GM21528 (cell line): ENCODE measurements at regions not wholly inside any gene's neighbourhood (a gene's known extent, or its start where the extent isn't known, plus 50 kb on each side); places are given as distances from the start of the nearest gene placed in this dataset.
"Not testable (repeated sequence)": the region's sequence is repeated elsewhere in the genome, so short reads cannot be mapped to it uniquely, and the experiment has no call there.

Experiments used
- ATAC-seq: cut with Tn5 transposase; IDR thresholded peaks from one replicate; pipeline ENCODE4 v1.9.1; 2021; ENCODE audit warnings: mild to moderate bottlenecking, moderate library complexity; ENCODE audit not compliant: unreplicated experiment, low FRiP score

GRCh38 chr11:38481391-38481790, 1883.4 kb upstream of the RAG2 start:
- no peak for ATAC-seq

DNA sequence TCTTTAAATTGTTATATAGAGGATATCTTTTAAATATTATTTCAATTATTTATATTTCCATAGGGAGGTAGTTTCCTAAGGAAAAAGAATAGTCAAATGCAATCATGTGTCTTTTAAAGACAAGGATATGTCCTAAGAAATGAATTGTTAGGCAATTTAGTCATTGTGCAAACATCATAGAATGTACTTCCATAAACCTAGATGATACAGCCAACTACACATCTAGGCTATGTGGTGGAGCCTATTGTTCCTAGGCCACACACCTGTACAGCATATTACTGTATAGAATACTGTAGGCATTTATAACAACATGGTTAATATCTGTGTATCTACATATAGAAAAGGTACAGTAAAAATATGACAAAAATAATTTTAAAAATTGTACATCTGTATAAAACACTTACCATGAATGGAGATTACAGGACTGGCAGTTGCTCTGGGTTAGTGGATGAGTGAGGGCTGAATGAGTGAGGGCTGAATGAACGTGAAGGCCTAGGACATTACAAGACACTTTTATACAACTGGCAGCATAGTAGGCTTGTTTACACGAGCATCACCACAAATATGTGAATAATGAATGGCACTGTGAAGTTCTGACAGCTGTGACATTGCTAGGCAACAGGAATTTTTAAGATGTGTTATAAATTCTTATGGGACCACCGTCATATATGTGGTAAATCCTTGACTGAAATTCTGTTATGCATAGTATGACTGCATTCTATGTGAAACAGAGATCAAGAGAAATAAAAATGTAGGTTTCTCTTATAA, 1879.0 kb upstream of the RAG2 start:
- ATAC-seq, result no peak

DNA sequence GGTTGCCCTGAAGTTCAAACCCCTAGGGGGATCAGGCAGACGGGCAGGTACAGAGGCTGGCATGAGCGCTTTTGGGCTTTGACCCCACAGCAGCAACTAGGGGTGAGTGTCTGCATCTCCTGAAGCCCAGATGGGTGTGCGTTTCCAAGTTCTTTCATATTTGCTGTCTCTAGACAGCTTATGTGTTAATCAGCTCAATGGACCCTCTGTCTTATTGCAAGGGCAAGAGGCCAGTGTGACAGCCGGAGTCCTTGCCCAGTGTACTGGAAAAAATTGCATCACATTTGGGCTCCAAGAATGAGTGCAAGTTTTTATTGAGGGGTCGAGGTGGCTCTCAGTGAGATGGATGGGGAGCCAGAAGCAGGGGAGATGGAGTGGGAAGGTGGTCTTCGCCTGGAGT, 1863.7 kb upstream of the RAG2 start:
- no peak for ATAC-seq

GRCh38 chr11:38460896-38461295, 1862.9 kb upstream of the RAG2 start:
- ATAC-seq, result no peak

DNA sequence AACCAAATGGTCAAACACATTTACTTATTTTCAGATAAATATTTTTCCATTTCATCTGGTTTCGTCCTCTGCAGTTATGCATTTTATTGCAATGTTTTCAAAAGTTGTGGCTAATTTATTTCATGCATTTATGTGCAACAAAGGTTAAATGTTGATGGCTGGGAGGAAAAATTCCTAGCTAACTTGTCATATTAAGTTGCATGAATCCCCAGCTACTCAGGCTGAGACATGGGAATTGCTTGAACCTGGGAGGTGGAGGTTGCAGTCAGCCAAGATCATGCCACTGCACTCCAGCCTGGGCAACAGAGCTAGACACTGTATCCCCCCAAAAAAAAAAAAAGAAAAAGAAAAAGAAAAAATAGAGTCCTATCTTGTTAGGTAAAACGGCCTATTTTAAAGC, 1862.4 kb upstream of the RAG2 start:
- no peak for ATAC-seq

DNA sequence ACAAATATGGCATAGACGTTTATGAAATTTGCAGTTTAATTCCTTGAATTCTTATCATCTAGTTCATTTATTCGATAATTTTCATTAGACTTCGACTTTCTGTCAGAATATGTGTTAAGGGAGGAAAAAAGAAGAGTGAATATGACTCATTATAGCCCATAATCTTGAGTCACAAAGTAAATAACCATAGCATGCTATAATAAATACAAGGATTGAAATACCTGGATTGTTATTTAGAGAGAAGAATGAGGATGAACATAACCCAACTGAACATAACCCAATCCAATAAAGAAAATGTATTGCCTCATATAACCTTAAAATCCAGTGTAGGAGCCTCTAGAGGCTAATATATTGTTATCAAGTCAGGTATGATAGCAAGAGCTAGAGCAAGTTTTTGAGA, 1858.3 kb upstream of the RAG2 start:
- no peak for ATAC-seq

DNA sequence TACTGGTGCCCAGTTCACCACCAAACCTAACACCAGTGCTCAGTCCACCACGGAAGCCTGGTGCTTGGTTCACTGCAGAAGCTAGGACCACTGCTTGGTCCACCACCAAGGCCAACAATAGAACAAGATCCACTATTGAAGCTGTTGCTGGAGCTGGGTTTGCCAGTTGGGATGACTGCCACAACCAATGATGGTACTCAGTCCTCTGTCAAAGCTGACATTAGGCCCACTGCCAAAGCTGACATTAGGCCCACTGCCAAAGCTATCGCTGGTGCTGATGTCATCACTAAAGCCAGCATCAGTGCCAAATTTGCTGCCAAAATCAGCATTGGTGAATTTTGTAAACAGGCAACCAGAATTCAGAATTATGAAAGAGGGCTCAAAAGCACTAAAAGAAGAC, 1850.2 kb upstream of the RAG2 start:
- ATAC-seq, result no peak

DNA sequence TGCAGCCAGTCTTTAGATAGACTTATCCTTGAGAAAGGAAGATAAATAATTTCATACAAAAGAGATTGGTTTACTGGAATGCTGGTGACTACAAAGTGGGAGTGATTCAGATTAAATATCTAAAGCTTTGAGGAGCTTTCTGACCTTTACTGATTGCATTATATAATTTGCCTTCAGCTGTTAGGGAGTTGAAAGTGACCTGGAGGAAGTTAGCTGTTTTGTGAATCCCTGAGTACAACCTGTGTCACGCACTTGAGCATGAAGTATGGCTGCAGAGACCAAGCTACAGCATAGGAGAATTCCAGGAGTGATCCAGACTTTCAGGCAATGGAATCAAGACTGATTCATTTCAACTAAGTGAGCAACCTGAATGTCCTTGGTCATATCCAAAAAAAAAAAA, 1848.3 kb upstream of the RAG2 start:
- ATAC-seq, result no peak

DNA sequence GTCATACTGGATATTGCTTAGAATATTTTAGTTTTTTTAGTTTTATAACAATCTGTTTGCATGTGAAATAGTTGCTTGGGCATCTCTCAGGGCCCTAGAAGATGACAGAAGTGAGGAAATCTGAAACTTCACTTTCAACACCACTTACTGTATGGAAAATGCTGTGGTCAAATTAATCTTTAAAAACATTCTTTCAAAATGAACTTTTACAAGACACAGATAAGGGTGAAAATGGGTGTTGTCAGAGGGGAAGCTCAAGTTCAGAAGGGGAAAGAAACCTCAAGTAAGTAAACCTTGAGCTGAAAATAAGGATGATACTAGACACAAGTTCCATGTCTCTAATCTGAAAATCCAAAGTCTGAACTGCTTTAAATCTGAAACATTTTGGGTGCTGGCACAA, 1840.1 kb upstream of the RAG2 start:
- no peak for ATAC-seq

- no peak for ATAC-seq
Observed at GRCh38 chr11:38425578-38425977, 1827.5 kb upstream of the RAG2 start.

DNA sequence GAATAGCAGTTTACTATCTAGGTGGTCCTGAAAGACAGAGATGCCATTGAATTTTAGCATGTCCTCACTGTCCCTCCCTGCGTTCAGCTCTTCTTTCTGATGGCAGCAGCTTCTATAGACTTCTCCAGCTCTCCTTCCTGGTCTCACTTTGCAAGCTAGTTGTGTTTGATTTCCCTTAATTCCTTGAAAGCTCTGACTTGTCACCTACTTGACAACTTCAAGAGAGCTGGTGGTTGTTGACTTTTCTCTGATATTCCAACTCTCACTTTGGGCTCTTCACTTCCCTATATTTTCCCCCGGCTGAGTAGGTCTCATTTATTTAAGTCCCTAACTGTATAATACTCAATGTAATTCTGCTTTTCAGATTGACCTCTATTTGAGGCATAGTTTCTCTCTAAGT, 1825.0 kb upstream of the RAG2 start:
- ATAC-seq, result no peak

GRCh38 chr11:38416141-38416540, 1818.1 kb upstream of the RAG2 start:
- ATAC-seq, result no peak

- ATAC-seq, result no peak
Observed at GRCh38 chr11:38411149-38411548, 1813.1 kb upstream of the RAG2 start.

DNA sequence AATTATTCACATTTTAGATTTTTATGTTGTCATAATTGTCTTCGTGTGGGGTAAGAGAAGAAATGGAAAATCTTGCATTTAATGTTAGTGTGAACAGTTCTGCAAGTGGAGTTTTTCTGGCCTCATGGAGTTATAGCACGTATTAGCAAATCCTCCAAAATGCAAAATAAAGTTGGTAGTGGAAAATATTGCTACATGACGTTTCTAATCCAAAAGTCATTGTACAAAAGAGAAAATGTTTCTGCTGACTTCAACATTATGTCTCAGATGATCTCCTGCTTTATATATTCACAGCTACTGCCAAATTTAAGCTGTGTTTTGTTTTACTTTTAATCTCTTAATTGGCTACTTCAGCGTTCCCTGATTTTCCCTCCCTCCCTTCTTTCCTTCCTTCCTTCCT, 1804.0 kb upstream of the RAG2 start:
- no peak for ATAC-seq

- no peak for ATAC-seq
Observed at GRCh38 chr11:38392176-38392575, 1794.1 kb upstream of the RAG2 start.

- no peak for ATAC-seq
Observed at GRCh38 chr11:38384568-38384967, 1786.5 kb upstream of the RAG2 start.

GRCh38 chr11:38365274-38365673, 1767.2 kb upstream of the RAG2 start:
- no peak for ATAC-seq

- no peak for ATAC-seq
Observed at GRCh38 chr11:38356255-38356654, 1758.2 kb upstream of the RAG2 start.

- no peak for ATAC-seq
Observed at GRCh38 chr11:38345286-38345685, 1747.2 kb upstream of the RAG2 start.

DNA sequence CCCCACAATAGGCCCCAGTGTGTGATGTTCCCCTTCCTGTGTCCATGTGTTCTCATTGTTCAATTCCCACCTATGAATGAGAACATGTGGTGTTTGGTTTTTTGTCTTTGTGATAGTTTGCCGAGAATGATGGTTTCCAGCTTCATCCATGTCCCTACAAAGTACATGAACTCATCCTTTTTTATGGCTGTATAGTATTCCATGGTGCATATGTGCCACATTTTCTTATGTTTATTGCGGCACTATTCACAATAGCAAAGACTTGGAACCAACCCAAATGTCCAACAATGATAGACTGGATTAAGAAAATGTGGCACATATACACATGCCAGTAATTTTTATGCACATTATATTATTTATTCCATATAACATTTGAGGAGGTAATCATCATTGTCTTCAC, 1743.6 kb upstream of the RAG2 start:
- not testable (repeated sequence) for ATAC-seq

DNA sequence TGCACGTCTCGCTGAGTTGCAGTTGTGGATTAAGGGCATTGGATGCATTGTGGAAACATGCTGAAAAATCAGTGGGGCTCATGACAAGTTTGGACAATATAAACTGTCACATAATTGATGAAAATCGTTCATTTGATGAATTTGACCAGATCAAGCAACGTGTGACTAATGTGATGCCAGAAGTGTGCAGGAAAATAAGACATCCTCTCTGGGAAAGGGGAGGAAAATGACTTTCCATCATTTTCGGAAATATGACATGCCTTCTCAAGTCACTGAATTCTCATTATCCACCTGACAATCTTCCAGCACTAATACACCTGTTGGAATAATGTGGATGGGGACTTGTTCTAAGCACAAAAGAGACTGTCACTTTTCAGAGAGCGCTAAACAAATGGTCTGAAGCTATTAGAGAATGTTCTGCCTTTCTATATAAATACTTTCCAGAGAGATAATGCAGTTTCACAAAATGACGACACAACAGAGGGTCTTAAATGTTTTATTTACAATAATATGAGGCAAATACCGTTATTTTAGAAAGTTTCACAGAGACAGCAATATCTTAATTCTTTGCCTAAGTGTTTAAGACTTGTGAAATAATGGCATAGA, 1741.9 kb upstream of the RAG2 start:
- ATAC-seq, result no peak

DNA sequence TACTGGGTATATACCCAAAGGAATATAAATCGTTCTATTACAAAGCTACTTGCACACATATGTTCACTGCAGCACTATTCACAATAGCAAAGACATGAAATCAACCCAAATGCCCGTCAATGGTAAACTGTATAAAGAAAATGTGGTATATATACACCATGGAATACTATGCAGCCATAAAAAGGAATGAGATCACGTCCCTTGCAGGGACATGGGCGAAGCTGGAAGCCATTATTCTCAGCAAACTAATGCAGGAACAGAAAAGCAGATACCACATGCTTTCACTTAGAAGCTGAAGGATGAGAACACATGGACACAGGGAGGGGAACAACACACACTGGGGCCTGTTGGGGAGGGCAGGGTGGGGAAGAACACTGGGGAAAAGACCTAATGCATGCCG, 1740.0 kb upstream of the RAG2 start:
- not testable (repeated sequence) for ATAC-seq
